EH (cell line): ENCODE measurements at regions not wholly inside any gene's neighbourhood (a gene's known extent, or its start where the extent isn't known, plus 50 kb on each side); places are given as distances from the start of the nearest gene placed in this dataset.
A peak's percentile ranks its signal among the peaks of the same experiment; 100 is the strongest.

Experiments
- DNase-seq: peaks from one replicate; pipeline ENCODE4 v3.0.0-alpha.2; 2015; ENCODE audit warnings: low read depth

GRCh38 chrX:40167850-40168479 is 70.2 kb upstream of the BCOR start:
- no peak for DNase-seq

GRCh38 chrX:40167233-40167849 is 69.6 kb upstream of the BCOR start:
- no peak for DNase-seq

GRCh38 chrX:40166582-40166981 is 68.8 kb upstream of the BCOR start:
- DNase-seq = peak; percentile 73

- DNase-seq = no peak
These were observed 68.1 kb upstream of the BCOR start for GRCh38 chrX:40165861-40166260.

- DNase-seq = no peak
These were observed 67.4 kb upstream of the BCOR start for GRCh38 chrX:40165206-40165605.

GRCh38 chrX:40164751-40165150 is 67.0 kb upstream of the BCOR start:
- no peak for DNase-seq

GRCh38 chrX:40158036-40158706 is 60.4 kb upstream of the BCOR start:
- DNase-seq = peak; percentile 29

GRCh38 chrX:40157228-40158035 is 59.7 kb upstream of the BCOR start:
- no peak for DNase-seq

- DNase-seq = no peak
These were observed 58.9 kb upstream of the BCOR start for GRCh38 chrX:40156470-40157227.

- DNase-seq = no peak
These were observed 58.1 kb upstream of the BCOR start for GRCh38 chrX:40155589-40156469.

- DNase-seq = peak; percentile 69
These were observed 57.3 kb upstream of the BCOR start for GRCh38 chrX:40154853-40155588.

- DNase-seq = peak; percentile 67
These were observed 56.6 kb upstream of the BCOR start for GRCh38 chrX:40154250-40154852.

GRCh38 chrX:40153345-40154249 is 55.8 kb upstream of the BCOR start:
- peak; percentile 56 for DNase-seq

- peak; percentile 43 for DNase-seq
These were observed 55.1 kb upstream of the BCOR start for GRCh38 chrX:40152741-40153344.

- peak; percentile 35 for DNase-seq
These were observed 54.5 kb upstream of the BCOR start for GRCh38 chrX:40152173-40152711.

GRCh38 chrX:40151211-40152172 is 53.7 kb upstream of the BCOR start:
- no peak for DNase-seq

GRCh38 chrX:40150503-40150902 is 52.7 kb upstream of the BCOR start:
- no peak for DNase-seq
